ENCODE measurements at regions not wholly inside any gene's neighbourhood (a gene's known extent, or its start where the extent isn't known, plus 50 kb on each side); places are given as distances from the start of the nearest gene placed in this dataset.

GRCh38 chr2:16330982-16331381 lies 334.7 kb downstream of the CYRIA start:
- Histone ChIP-seq H3K9me3 (ENCODE audit: low read length) (no peaks in the 10 kb centered on the region), H3F3A (ENCODE audit: insufficient read depth, low read length, poor library complexity, severe bottlenecking) (no peaks in the 10 kb centered on the region), H3K9ac (ENCODE audit: low read length) (no peak overlapping the region), H3K27me3 (ENCODE audit: insufficient read depth, low read depth, low read length) (no peaks in the 10 kb centered on the region), H3K79me2 (replicated peaks; ENCODE audit: insufficient read depth, low read length) (no peaks in the 10 kb centered on the region), H3K4me3 (ENCODE audit: low read length) (no peak overlapping the region), H3K9me2 (ENCODE audit: insufficient read depth, low read length) (no peaks in the 10 kb centered on the region), H3K4me2 (ENCODE audit: low read length) (no peak overlapping the region), H4K20me1 (ENCODE audit: insufficient read depth) (no peaks in the 10 kb centered on the region), H2AFZ (ENCODE audit: low read depth, low read length) (no peak overlapping the region), H3K36me3 (ENCODE audit: insufficient read depth, low read length) (no peaks in the 10 kb centered on the region), H3K27ac (ENCODE audit: low read length) (no peak overlapping the region)
- TF ChIP-seq POLR2AphosphoS5 (IDR thresholded peaks at IDR 0.05) (no peak), SMC3 (conservative IDR thresholded peaks at IDR 0.05; ENCODE audit: poor library complexity) (no peak), RAD21 (conservative IDR thresholded peaks at IDR 0.05) (no peak), MXI1 (conservative IDR thresholded peaks at IDR 0.05; ENCODE audit: poor library complexity, severe bottlenecking) (no peak), EP300 (conservative IDR thresholded peaks at IDR 0.05; ENCODE audit: poor library complexity, severe bottlenecking) (no peak), EZH2 (IDR thresholded peaks at IDR 0.05; ENCODE audit: borderline replicate concordance, insufficient read depth, low read length, poor library complexity, severe bottlenecking) (no peak), TAF1 (IDR thresholded peaks at IDR 0.05; ENCODE audit: low read depth) (no peak)
- TF ChIP-seq, protein P1, sequence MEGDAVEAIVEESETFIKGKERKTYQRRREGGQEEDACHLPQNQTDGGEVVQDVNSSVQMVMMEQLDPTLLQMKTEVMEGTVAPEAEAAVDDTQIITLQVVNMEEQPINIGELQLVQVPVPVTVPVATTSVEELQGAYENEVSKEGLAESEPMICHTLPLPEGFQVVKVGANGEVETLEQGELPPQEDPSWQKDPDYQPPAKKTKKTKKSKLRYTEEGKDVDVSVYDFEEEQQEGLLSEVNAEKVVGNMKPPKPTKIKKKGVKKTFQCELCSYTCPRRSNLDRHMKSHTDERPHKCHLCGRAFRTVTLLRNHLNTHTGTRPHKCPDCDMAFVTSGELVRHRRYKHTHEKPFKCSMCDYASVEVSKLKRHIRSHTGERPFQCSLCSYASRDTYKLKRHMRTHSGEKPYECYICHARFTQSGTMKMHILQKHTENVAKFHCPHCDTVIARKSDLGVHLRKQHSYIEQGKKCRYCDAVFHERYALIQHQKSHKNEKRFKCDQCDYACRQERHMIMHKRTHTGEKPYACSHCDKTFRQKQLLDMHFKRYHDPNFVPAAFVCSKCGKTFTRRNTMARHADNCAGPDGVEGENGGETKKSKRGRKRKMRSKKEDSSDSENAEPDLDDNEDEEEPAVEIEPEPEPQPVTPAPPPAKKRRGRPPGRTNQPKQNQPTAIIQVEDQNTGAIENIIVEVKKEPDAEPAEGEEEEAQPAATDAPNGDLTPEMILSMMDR (IDR thresholded peaks at IDR 0.05; ENCODE audit: poor library complexity, severe bottlenecking) = no peak
- TF ChIP-seq, protein P2, sequence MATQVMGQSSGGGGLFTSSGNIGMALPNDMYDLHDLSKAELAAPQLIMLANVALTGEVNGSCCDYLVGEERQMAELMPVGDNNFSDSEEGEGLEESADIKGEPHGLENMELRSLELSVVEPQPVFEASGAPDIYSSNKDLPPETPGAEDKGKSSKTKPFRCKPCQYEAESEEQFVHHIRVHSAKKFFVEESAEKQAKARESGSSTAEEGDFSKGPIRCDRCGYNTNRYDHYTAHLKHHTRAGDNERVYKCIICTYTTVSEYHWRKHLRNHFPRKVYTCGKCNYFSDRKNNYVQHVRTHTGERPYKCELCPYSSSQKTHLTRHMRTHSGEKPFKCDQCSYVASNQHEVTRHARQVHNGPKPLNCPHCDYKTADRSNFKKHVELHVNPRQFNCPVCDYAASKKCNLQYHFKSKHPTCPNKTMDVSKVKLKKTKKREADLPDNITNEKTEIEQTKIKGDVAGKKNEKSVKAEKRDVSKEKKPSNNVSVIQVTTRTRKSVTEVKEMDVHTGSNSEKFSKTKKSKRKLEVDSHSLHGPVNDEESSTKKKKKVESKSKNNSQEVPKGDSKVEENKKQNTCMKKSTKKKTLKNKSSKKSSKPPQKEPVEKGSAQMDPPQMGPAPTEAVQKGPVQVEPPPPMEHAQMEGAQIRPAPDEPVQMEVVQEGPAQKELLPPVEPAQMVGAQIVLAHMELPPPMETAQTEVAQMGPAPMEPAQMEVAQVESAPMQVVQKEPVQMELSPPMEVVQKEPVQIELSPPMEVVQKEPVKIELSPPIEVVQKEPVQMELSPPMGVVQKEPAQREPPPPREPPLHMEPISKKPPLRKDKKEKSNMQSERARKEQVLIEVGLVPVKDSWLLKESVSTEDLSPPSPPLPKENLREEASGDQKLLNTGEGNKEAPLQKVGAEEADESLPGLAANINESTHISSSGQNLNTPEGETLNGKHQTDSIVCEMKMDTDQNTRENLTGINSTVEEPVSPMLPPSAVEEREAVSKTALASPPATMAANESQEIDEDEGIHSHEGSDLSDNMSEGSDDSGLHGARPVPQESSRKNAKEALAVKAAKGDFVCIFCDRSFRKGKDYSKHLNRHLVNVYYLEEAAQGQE (IDR thresholded peaks at IDR 0.05; ENCODE audit: borderline replicate concordance) = no peak

- no peaks in the 10 kb centered on the region for H3K36me3 ChIP-seq (ENCODE audit: insufficient read depth, low read length)
- H3K9me3 ChIP-seq (ENCODE audit: low read length) = no peaks in the 10 kb centered on the region
- H3K27ac ChIP-seq (ENCODE audit: low read length) = no peak overlapping the region
- TF ChIP-seq, protein P1 (IDR thresholded peaks at IDR 0.05; ENCODE audit: poor library complexity, severe bottlenecking) = no peak
- no peak for TF ChIP-seq EP300 (conservative IDR thresholded peaks at IDR 0.05; ENCODE audit: poor library complexity, severe bottlenecking)
- TF ChIP-seq, protein P2 (IDR thresholded peaks at IDR 0.05; ENCODE audit: borderline replicate concordance) = no peak
- no peak for TF ChIP-seq TAF1 (IDR thresholded peaks at IDR 0.05; ENCODE audit: low read depth)
- no peak for TF ChIP-seq SMC3 (conservative IDR thresholded peaks at IDR 0.05; ENCODE audit: poor library complexity)
- TF ChIP-seq POLR2AphosphoS5 (IDR thresholded peaks at IDR 0.05) = no peak
- no peak for TF ChIP-seq EZH2 (IDR thresholded peaks at IDR 0.05; ENCODE audit: borderline replicate concordance, insufficient read depth, low read length, poor library complexity, severe bottlenecking)
- no peak for TF ChIP-seq RAD21 (conservative IDR thresholded peaks at IDR 0.05)
- no peak for TF ChIP-seq MXI1 (conservative IDR thresholded peaks at IDR 0.05; ENCODE audit: poor library complexity, severe bottlenecking)
- no peaks in the 10 kb centered on the region for H3F3A ChIP-seq (ENCODE audit: insufficient read depth, low read length, poor library complexity, severe bottlenecking)
- no peak overlapping the region for H3K9ac ChIP-seq (ENCODE audit: low read length)
- H3K79me2 ChIP-seq (replicated peaks; ENCODE audit: insufficient read depth, low read length) = no peaks in the 10 kb centered on the region
- H3K9me2 ChIP-seq (ENCODE audit: insufficient read depth, low read length) = no peaks in the 10 kb centered on the region
- H4K20me1 ChIP-seq (ENCODE audit: insufficient read depth) = no peaks in the 10 kb centered on the region
- no peak overlapping the region for H3K4me3 ChIP-seq (ENCODE audit: low read length)
- H3K27me3 ChIP-seq (ENCODE audit: insufficient read depth, low read depth, low read length) = no peaks in the 10 kb centered on the region
- H3K4me2 ChIP-seq (ENCODE audit: low read length) = no peak overlapping the region
- no peak overlapping the region for H2AFZ ChIP-seq (ENCODE audit: low read depth, low read length)
These were observed 335.1 kb downstream of the CYRIA start for GRCh38 chr2:16330571-16330970.
